ENCODE measurements at regions not wholly inside any gene's neighbourhood (a gene's known extent, or its start where the extent isn't known, plus 50 kb on each side); places are given as distances from the start of the nearest gene placed in this dataset.
"Not testable (repeated sequence)": the region's sequence is repeated elsewhere in the genome, so short reads cannot be mapped to it uniquely, and the experiment has no call there.

GRCh38 chr13:38283346-38283745 lies 66.3 kb upstream of the UFM1 start:
- no peak for DNase-seq

GRCh38 chr13:38265132-38265497 lies 84.5 kb upstream of the UFM1 start:
- no peak for DNase-seq

- DNase-seq: no peak
These were observed 85.1 kb upstream of the UFM1 start for GRCh38 chr13:38264363-38265131.

- no peak for DNase-seq
These were observed 87.4 kb upstream of the UFM1 start for GRCh38 chr13:38262211-38262610.

- no peak for DNase-seq
These were observed 94.1 kb upstream of the UFM1 start for GRCh38 chr13:38255600-38255999.

GRCh38 chr13:38239874-38240273 lies 109.8 kb upstream of the UFM1 start:
- no peak for DNase-seq

- no peak for DNase-seq
These were observed 121.3 kb upstream of the UFM1 start for GRCh38 chr13:38228322-38228721.

- no peak for DNase-seq
These were observed 123.2 kb upstream of the UFM1 start for GRCh38 chr13:38226496-38226895.

GRCh38 chr13:38223089-38223488 lies 126.6 kb upstream of the UFM1 start:
- no peak for DNase-seq

GRCh38 chr13:38221120-38221519 lies 128.5 kb upstream of the UFM1 start:
- not testable (repeated sequence) for DNase-seq

GRCh38 chr13:38216181-38216580 lies 133.5 kb upstream of the UFM1 start:
- DNase-seq: no peak

- no peak for DNase-seq
These were observed 136.3 kb upstream of the UFM1 start for GRCh38 chr13:38213314-38213713.

GRCh38 chr13:38210928-38211596 lies 138.6 kb upstream of the UFM1 start:
- no peak for DNase-seq

- no peak for DNase-seq
These were observed 145.1 kb upstream of the UFM1 start for GRCh38 chr13:38204556-38204955.

- DNase-seq: no peak
These were observed 146.9 kb upstream of the UFM1 start for GRCh38 chr13:38202740-38203139.

GRCh38 chr13:38191016-38191415 lies 158.6 kb upstream of the UFM1 start:
- DNase-seq: no peak

GRCh38 chr13:38180670-38181069 lies 169.0 kb upstream of the UFM1 start:
- DNase-seq: no peak

- DNase-seq: no peak
These were observed 169.5 kb upstream of the UFM1 start for GRCh38 chr13:38180126-38180525.

GRCh38 chr13:38176664-38177063 lies 173.0 kb upstream of the UFM1 start:
- no peak for DNase-seq

GRCh38 chr13:38173403-38173802 lies 176.2 kb upstream of the UFM1 start:
- DNase-seq: no peak

- DNase-seq: no peak
These were observed 182.4 kb upstream of the UFM1 start for GRCh38 chr13:38167164-38167822.

- peak; percentile 3 for DNase-seq
These were observed 183.5 kb upstream of the UFM1 start for GRCh38 chr13:38166116-38166515.

- no peak for DNase-seq
These were observed 189.5 kb upstream of the UFM1 start for GRCh38 chr13:38160131-38160530.

GRCh38 chr13:38159710-38160109 lies 189.9 kb upstream of the UFM1 start:
- no peak for DNase-seq
